ENCODE measurements at regions not wholly inside any gene's neighbourhood (a gene's known extent, or its start where the extent isn't known, plus 50 kb on each side); places are given as distances from the start of the nearest gene placed in this dataset.

- no peak for TF ChIP-seq CHD7 (IDR thresholded peaks at IDR 0.05; ENCODE audit: insufficient replicate concordance, low read length)
- no peak for TF ChIP-seq MAFK (IDR thresholded peaks at IDR 0.05; ENCODE audit: low read depth, low read length)
- TF ChIP-seq BCL11A (IDR thresholded peaks at IDR 0.05; ENCODE audit: low read depth in 2 of 2, low read length in 2 of 2): no peak
- TF ChIP-seq NANOG (IDR thresholded peaks at IDR 0.05; ENCODE audit: insufficient read depth, low read depth, low read length, poor library complexity, severe bottlenecking): no peak
- TF ChIP-seq SP2 (IDR thresholded peaks at IDR 0.05; ENCODE audit: low read length): no peak
- TF ChIP-seq EP300 (IDR thresholded peaks at IDR 0.05; ENCODE audit: borderline replicate concordance in 1 of 2, low read depth in 2 of 2, low read length in 2 of 2): no peak
- TF ChIP-seq CHD1 (IDR thresholded peaks at IDR 0.05; ENCODE audit: low read depth, low read length): no peak
- TF ChIP-seq SP1 (IDR thresholded peaks at IDR 0.05; ENCODE audit: low read depth, low read length): no peak
- no peak for TF ChIP-seq ZNF274 (IDR thresholded peaks at IDR 0.05; ENCODE audit: borderline replicate concordance, extremely low read depth, low read length)
- no peak for TF ChIP-seq YY1 (IDR thresholded peaks at IDR 0.05; ENCODE audit: low read depth, low read length)
- TF ChIP-seq RAD21 (IDR thresholded peaks at IDR 0.05 in 1 of 2, conservative IDR thresholded peaks at IDR 0.05 in 1 of 2; ENCODE audit: low read depth in 2 of 2, low read length in 2 of 2): no peak
Observed at GRCh38 chr3:124157748-124158147, 165.8 kb upstream of the ROPN1 start (continued).
